NB4 (cell line): ENCODE measurements at regions not wholly inside any gene's neighbourhood (a gene's known extent, or its start where the extent isn't known, plus 50 kb on each side); places are given as distances from the start of the nearest gene placed in this dataset.

Experiments used
- MAX ChIP-seq: IDR thresholded peaks from 2 replicates; pipeline ENCODE4 v1.6.1; 2011; ENCODE audit warnings: low read depth, low read length
- MYC ChIP-seq: IDR thresholded peaks from 2 replicates; pipeline ENCODE4 v1.6.1; 2011; ENCODE audit warnings: low read depth, low read length
- POLR2A ChIP-seq: IDR thresholded peaks from 2 replicates; pipeline ENCODE4 v1.6.1; 2011; ENCODE audit warnings: mild to moderate bottlenecking; ENCODE audit not compliant: insufficient read length; ENCODE audit errors: extremely low read depth
- TF ChIP-seq, protein P1 (sequence below): IDR thresholded peaks from one replicate; pipeline ENCODE4 v1.5.1; 2012; ENCODE audit warnings: low read depth, low read length

DNA sequence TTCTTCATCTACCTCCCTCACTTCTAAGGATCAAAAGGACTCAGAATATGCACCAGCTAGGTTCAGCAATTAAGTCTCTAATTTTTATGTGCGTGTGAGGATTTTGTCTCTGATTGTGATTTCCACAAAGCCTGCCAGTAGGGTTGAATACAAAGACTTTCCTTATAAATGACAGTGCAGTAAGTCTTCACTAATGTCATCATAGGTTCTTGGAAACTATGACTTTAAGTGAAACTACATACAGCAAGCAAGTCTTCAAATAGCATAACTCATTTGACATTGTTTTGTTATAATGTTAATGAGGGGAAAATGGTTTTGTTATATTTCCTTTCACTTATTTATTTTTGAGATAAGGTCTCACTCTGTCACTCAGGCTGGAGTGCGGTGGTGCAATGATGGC lies 526.3 kb upstream of the DCC start:
- TF ChIP-seq, protein P1, sequence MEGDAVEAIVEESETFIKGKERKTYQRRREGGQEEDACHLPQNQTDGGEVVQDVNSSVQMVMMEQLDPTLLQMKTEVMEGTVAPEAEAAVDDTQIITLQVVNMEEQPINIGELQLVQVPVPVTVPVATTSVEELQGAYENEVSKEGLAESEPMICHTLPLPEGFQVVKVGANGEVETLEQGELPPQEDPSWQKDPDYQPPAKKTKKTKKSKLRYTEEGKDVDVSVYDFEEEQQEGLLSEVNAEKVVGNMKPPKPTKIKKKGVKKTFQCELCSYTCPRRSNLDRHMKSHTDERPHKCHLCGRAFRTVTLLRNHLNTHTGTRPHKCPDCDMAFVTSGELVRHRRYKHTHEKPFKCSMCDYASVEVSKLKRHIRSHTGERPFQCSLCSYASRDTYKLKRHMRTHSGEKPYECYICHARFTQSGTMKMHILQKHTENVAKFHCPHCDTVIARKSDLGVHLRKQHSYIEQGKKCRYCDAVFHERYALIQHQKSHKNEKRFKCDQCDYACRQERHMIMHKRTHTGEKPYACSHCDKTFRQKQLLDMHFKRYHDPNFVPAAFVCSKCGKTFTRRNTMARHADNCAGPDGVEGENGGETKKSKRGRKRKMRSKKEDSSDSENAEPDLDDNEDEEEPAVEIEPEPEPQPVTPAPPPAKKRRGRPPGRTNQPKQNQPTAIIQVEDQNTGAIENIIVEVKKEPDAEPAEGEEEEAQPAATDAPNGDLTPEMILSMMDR = no peak
- TF ChIP-seq POLR2A (no peak), MYC (no peak), MAX (no peak)
